OCI-LY7 (cell line): ENCODE measurements at regions not wholly inside any gene's neighbourhood (a gene's known extent, or its start where the extent isn't known, plus 50 kb on each side); places are given as distances from the start of the nearest gene placed in this dataset.

Experiments used
- BruUV-seq: library from RNA; stranded (reverse); fragments of 400-500 nt; replicated peaks from 2 replicates; lab custom pipeline; 2021; lab: Mats Ljungman, UMichigan
- CTCF ChIA-PET: fragments of 300-600 bp; sonication (Branson Sonifier 250); formaldehyde crosslinking; loops from one replicate; lab custom pipeline; 2022; ENCODE audit warnings: antibody characterized with exemption; ENCODE audit not compliant: unreplicated experiment; lab: Charles Lee
- POLR2A ChIA-PET: fragments of 300-600 bp; sonication (Branson Sonifier 250); formaldehyde crosslinking; loops from one replicate; lab custom pipeline; 2022; ENCODE audit warnings: antibody characterized with exemption; lab: Charles Lee
- DNase-seq: peaks from one replicate; pipeline ENCODE4 v3.0.0-alpha.2; 2015; ENCODE audit warnings: low spot score
- H2AFZ ChIP-seq: fragments of 200-600 bp; sonication (generic), shearing (Covaris generic); 2 replicates; pipeline ENCODE4 v1.6.1; 2014; ENCODE audit warnings: mild to moderate bottlenecking, antibody characterized with exemption, low read length, moderate library complexity
- H3K27ac ChIP-seq: fragments of 200-600 bp; sonication (generic); 2 replicates; pipeline ENCODE4 v1.5.1; 2014; ENCODE audit warnings: mixed run types, low read depth, mild to moderate bottlenecking, moderate library complexity, low read length, inconsistent platforms; ENCODE audit not compliant: poor library complexity, severe bottlenecking
- H3K36me3 ChIP-seq: fragments of 200-600 bp; sonication (generic); 2 replicates; pipeline ENCODE4 v1.6.1; 2014; ENCODE audit warnings: mild to moderate bottlenecking, antibody characterized with exemption, low read length, moderate library complexity, mixed read lengths; ENCODE audit not compliant: insufficient read depth
- H3K4me1 ChIP-seq: fragments of 200-600 bp; sonication (generic); 2 replicates; pipeline ENCODE4 v1.5.1; 2014; ENCODE audit warnings: mild to moderate bottlenecking, low read length; ENCODE audit not compliant: insufficient read depth, poor library complexity, severe bottlenecking
- H3K4me2 ChIP-seq: fragments of 200-600 bp; sonication (generic); 2 replicates; pipeline ENCODE4 v1.6.1; 2014; ENCODE audit warnings: mild to moderate bottlenecking, low read length
- H3K4me3 ChIP-seq: fragments of 200-600 bp; sonication (generic); 2 replicates; pipeline ENCODE4 v1.5.1; 2014; ENCODE audit warnings: mild to moderate bottlenecking, low read depth, low read length; ENCODE audit not compliant: poor library complexity, severe bottlenecking
- H3K79me2 ChIP-seq: fragments of 200-600 bp; sonication (generic); 2 replicates; pipeline ENCODE4 v1.6.1; 2016; ENCODE audit warnings: low read depth, mild to moderate bottlenecking, low read length, moderate library complexity, mixed read lengths; ENCODE audit not compliant: insufficient read depth
- H3K9me2 ChIP-seq: fragments of 200-600 bp; sonication (generic); 2 replicates; pipeline ENCODE4 v1.6.1; 2016; ENCODE audit warnings: mild to moderate bottlenecking, low read length, mixed read lengths; ENCODE audit not compliant: insufficient read depth
- H3K9me3 ChIP-seq: fragments of 200-600 bp; sonication (generic); 2 replicates; pipeline ENCODE4 v1.6.1; 2014; ENCODE audit warnings: mild to moderate bottlenecking, mixed run types, low read length, mixed read lengths
- H4K20me1 ChIP-seq: fragments of 200-600 bp; sonication (generic); 2 replicates; pipeline ENCODE4 v1.6.1; 2014; ENCODE audit warnings: mild to moderate bottlenecking, antibody characterized with exemption, low read length, moderate library complexity, mixed read lengths; ENCODE audit not compliant: insufficient read depth
- EZH2phosphoT487 ChIP-seq: fragments of 200-600 bp; sonication (generic); IDR thresholded peaks from 2 replicates; pipeline ENCODE4 v1.6.1; 2018; ENCODE audit warnings: low read depth, borderline replicate concordance, mild to moderate bottlenecking, mixed run types, antibody characterized with exemption, low read length, moderate library complexity, mixed read lengths
- intact Hi-C: fragments of 100-400 bp; cut with micrococcal nuclease; formaldehyde crosslinking; loops from one replicate; pipeline ENCODE4 v1.10.0; 2022; ENCODE audit not compliant: unreplicated experiment
- TF ChIP-seq, protein P1 (sequence below): fragments of 200-600 bp; sonication (generic); conservative IDR thresholded peaks from 2 replicates; pipeline ENCODE4 v1.5.1; 2014; ENCODE audit warnings: mild to moderate bottlenecking, antibody characterized with exemption, low read length, moderate library complexity, mixed read lengths

- CTCF ChIA-PET: no interaction called here
- Histone ChIP-seq H3K9me3 (no peaks in the 10 kb centered on the region), H3K9me2 (no peaks in the 10 kb centered on the region), H3K4me1 (no peaks in the 10 kb centered on the region), H3K4me3 (no peak overlapping the region), H3K36me3 (no peaks in the 10 kb centered on the region), H3K79me2 (no peaks in the 10 kb centered on the region), H4K20me1 (no peaks in the 10 kb centered on the region), H3K4me2 (no peak overlapping the region), H3K27ac (no peak overlapping the region), H2AFZ (no peak overlapping the region)
- no TSS peak for BruUV-seq
- no peak for DNase-seq
- intact Hi-C loops: no loop called here
- POLR2A ChIA-PET: interaction anchor here (0.5 to 1.0 kb wide), 3 partner anchors 9 to 312 kb away, joined by 3 read pairs; no protein-coding TSS in a partner anchor
- no peak for TF ChIP-seq EZH2phosphoT487
- TF ChIP-seq, protein P1, sequence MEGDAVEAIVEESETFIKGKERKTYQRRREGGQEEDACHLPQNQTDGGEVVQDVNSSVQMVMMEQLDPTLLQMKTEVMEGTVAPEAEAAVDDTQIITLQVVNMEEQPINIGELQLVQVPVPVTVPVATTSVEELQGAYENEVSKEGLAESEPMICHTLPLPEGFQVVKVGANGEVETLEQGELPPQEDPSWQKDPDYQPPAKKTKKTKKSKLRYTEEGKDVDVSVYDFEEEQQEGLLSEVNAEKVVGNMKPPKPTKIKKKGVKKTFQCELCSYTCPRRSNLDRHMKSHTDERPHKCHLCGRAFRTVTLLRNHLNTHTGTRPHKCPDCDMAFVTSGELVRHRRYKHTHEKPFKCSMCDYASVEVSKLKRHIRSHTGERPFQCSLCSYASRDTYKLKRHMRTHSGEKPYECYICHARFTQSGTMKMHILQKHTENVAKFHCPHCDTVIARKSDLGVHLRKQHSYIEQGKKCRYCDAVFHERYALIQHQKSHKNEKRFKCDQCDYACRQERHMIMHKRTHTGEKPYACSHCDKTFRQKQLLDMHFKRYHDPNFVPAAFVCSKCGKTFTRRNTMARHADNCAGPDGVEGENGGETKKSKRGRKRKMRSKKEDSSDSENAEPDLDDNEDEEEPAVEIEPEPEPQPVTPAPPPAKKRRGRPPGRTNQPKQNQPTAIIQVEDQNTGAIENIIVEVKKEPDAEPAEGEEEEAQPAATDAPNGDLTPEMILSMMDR: no peak
These were observed 82.1 kb upstream of the DUSP10 start for GRCh38 chr1:221824025-221824424.

- ChIA-PET CTCF (no interaction called here), POLR2A (interaction anchor here (0.5 to 1.0 kb wide), 3 partner anchors 8 to 311 kb away, joined by 3 read pairs; no protein-coding TSS in a partner anchor)
- intact Hi-C loops: no loop called here
- BruUV-seq: no TSS peak
- no peak overlapping the region for H3K27ac ChIP-seq
- no peak for DNase-seq
- H3K4me1 ChIP-seq: no peaks in the 10 kb centered on the region
- H3K9me2 ChIP-seq: no peaks in the 10 kb centered on the region
- no peaks in the 10 kb centered on the region for H3K36me3 ChIP-seq
- H3K79me2 ChIP-seq: no peaks in the 10 kb centered on the region
- H4K20me1 ChIP-seq: no peaks in the 10 kb centered on the region
- H2AFZ ChIP-seq: no peak overlapping the region
- no peak overlapping the region for H3K4me2 ChIP-seq
- H3K4me3 ChIP-seq: no peak overlapping the region
- no peaks in the 10 kb centered on the region for H3K9me3 ChIP-seq
- no peak for TF ChIP-seq EZH2phosphoT487
- TF ChIP-seq, protein P1: no peak
These were observed 81.7 kb upstream of the DUSP10 start for GRCh38 chr1:221823561-221823960.

DNA sequence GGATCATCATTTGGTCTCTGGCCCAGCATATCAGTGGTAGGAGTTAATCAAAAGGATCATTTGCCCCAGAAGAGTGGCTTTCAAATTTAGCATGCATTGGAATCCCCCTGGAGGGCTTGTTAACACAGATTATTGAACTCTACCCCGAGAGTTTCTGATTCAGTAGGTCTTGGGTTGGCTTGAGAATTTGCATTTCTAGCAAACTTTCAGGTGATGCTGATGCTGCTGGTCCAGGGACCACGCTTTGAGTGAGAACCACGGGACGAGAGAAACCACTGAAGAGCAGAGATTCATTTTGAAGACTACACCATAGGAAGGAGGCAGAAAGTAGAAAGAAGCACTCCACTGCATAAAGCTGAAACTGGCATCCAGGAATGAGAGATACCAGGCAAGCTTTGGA lies 81.3 kb upstream of the DUSP10 start:
- CTCF ChIA-PET: no interaction called here

More for the DNA sequence above, 81.3 kb upstream of the DUSP10 start:
- no peak overlapping the region for H3K4me2 ChIP-seq
- POLR2A ChIA-PET: interaction anchor here (1.0 kb wide), 1 partner anchor 8 kb away, joined by 3 read pairs; no protein-coding TSS in a partner anchor
- no peak overlapping the region for H3K27ac ChIP-seq
- H4K20me1 ChIP-seq: no peaks in the 10 kb centered on the region
- no peaks in the 10 kb centered on the region for H3K36me3 ChIP-seq
- no peak for DNase-seq
- H3K79me2 ChIP-seq: no peaks in the 10 kb centered on the region
- no TSS peak for BruUV-seq
- no peaks in the 10 kb centered on the region for H3K4me1 ChIP-seq
- no peaks in the 10 kb centered on the region for H3K9me3 ChIP-seq
- TF ChIP-seq EZH2phosphoT487: no peak
- TF ChIP-seq, protein P1: no peak
- no peak overlapping the region for H2AFZ ChIP-seq
- H3K4me3 ChIP-seq: no peak overlapping the region
- intact Hi-C loops: no loop called here
- no peaks in the 10 kb centered on the region for H3K9me2 ChIP-seq
